Keratinocyte (primary cell): ENCODE measurements at regions not wholly inside any gene's neighbourhood (a gene's known extent, or its start where the extent isn't known, plus 50 kb on each side); places are given as distances from the start of the nearest gene placed in this dataset.

Experiments used
- DNase-seq: peaks from one replicate; pipeline ENCODE4 v3.0.0-alpha.2; 2011; ENCODE audit warnings: low read depth, missing footprints, low spot score
- FAIRE-seq: peaks from 2 replicates; lab custom pipeline; 2011; peaks lifted over from hg19 to GRCh38; lab: Jason Lieb, UNC
- H2AFZ ChIP-seq: 2 replicates; pipeline ENCODE4 v1.6.0; 2012; ENCODE audit warnings: low read length, control low read depth, inconsistent platforms; ENCODE audit not compliant: control insufficient read depth
- H3K27ac ChIP-seq: 2 replicates; pipeline ENCODE4 v1.5.1; 2011; ENCODE audit warnings: low read length; ENCODE audit not compliant: control insufficient read depth, insufficient read depth
- H3K27me3 ChIP-seq: 3 replicates; pipeline ENCODE4 v1.6.0; 2011; ENCODE audit warnings: low read length; ENCODE audit not compliant: control insufficient read depth, insufficient read depth; ENCODE audit errors: extremely low read depth
- H3K36me3 ChIP-seq, 2 experiments: 2 replicates in 1 of 2; 3 replicates in 1 of 2; pipeline ENCODE4 v1.5.1; 2011; ENCODE audit warnings: low read length in 2 of 2, mild to moderate bottlenecking in 1 of 2; ENCODE audit not compliant: control insufficient read depth in 2 of 2, insufficient read depth in 2 of 2; ENCODE audit errors: extremely low read depth in 1 of 2
- H3K4me1 ChIP-seq: 3 replicates; pipeline ENCODE4 v1.5.1; 2011; ENCODE audit warnings: low read length; ENCODE audit not compliant: control insufficient read depth, insufficient read depth; ENCODE audit errors: extremely low read depth
- H3K4me2 ChIP-seq: 3 replicates; pipeline ENCODE4 v1.6.0; 2011; ENCODE audit warnings: low read depth, low read length; ENCODE audit not compliant: control insufficient read depth, insufficient read depth; ENCODE audit errors: extremely low read depth
- H3K4me3 ChIP-seq, 3 experiments: fragments of 200-600 bp in 1 of 3; sonication (generic) in 1 of 3; 2 replicates in 2 of 3; 3 replicates in 1 of 3; pipeline ENCODE4 v1.5.1; 2011 to 2016; ENCODE audit warnings: low read length in 3 of 3, mild to moderate bottlenecking in 3 of 3, control low read depth in 2 of 3, inconsistent platforms in 1 of 3, low read depth in 1 of 3, mixed read lengths in 1 of 3, mixed run types in 1 of 3, moderate library complexity in 1 of 3; ENCODE audit not compliant: control insufficient read depth in 2 of 3, insufficient read depth in 2 of 3; ENCODE audit errors: extremely low read depth in 1 of 3
- H3K79me2 ChIP-seq: 2 replicates; pipeline ENCODE4 v1.6.0; 2012; ENCODE audit warnings: low read length; ENCODE audit not compliant: control insufficient read depth, insufficient read depth
- H3K9ac ChIP-seq: 3 replicates; pipeline ENCODE4 v1.6.0; 2011; ENCODE audit warnings: low read length; ENCODE audit not compliant: control insufficient read depth, insufficient read depth; ENCODE audit errors: extremely low read depth
- H3K9me1 ChIP-seq: 3 replicates; pipeline ENCODE4 v1.6.0; 2011; ENCODE audit warnings: low read length; ENCODE audit not compliant: control insufficient read depth, insufficient read depth; ENCODE audit errors: extremely low read depth
- H3K9me3 ChIP-seq: 2 replicates; pipeline ENCODE4 v1.5.1; 2012; ENCODE audit warnings: low read depth, low read length; ENCODE audit not compliant: control insufficient read depth
- H4K20me1 ChIP-seq: 3 replicates; pipeline ENCODE4 v1.6.0; 2011; ENCODE audit warnings: low read length; ENCODE audit not compliant: control insufficient read depth, insufficient read depth; ENCODE audit errors: extremely low read depth
- EZH2 ChIP-seq: IDR thresholded peaks from one replicate; pipeline ENCODE4 v1.6.1; 2012; ENCODE audit warnings: inconsistent platforms, mild to moderate bottlenecking, low read length, moderate library complexity
- dilution Hi-C: fragments of 300-500 bp; cut with MboI; formaldehyde crosslinking; loops from one replicate; pipeline ENCODE4 v1.7.0; 2020; ENCODE audit warnings: low sequenced_read_pairs; ENCODE audit not compliant: extremely low pct_ligation_motif_present
- TF ChIP-seq, protein P1 (sequence below), 3 experiments: IDR thresholded peaks in 1 of 3; conservative IDR thresholded peaks in 1 of 3; optimal IDR thresholded peaks in 1 of 3; 2 replicates in 2 of 3; 3 replicates in 1 of 3; pipeline versions ENCODE3 to v1.5.1; 2011; ENCODE audit warnings: low read length in 3 of 3, mild to moderate bottlenecking in 3 of 3, moderate library complexity in 2 of 3, control low read depth in 1 of 3, inconsistent platforms in 1 of 3; ENCODE audit not compliant: insufficient read depth in 2 of 3; ENCODE audit errors: extremely low read depth in 1 of 3

- Histone ChIP-seq H3K4me2 (no peak overlapping the region), H3K9me3 (no peaks in the 10 kb centered on the region), H3K79me2 (no peaks in the 10 kb centered on the region), H3K9me1 (no peaks in the 10 kb centered on the region), H3K27me3 (no peaks in the 10 kb centered on the region), H2AFZ (no peak overlapping the region), H3K27ac (no peak overlapping the region), H3K4me3 (no peak overlapping the region), H3K9ac (no peak overlapping the region), H3K36me3 (no peaks in the 10 kb centered on the region), H4K20me1 (no peaks in the 10 kb centered on the region), H3K4me1 (no peaks in the 10 kb centered on the region)
- FAIRE-seq (no peak), DNase-seq (no peak)
- dilution Hi-C loops, result loop anchor here (25.0 kb wide), 1 partner anchor 524 kb away; no protein-coding TSS in a partner anchor
- TF ChIP-seq, protein P1, sequence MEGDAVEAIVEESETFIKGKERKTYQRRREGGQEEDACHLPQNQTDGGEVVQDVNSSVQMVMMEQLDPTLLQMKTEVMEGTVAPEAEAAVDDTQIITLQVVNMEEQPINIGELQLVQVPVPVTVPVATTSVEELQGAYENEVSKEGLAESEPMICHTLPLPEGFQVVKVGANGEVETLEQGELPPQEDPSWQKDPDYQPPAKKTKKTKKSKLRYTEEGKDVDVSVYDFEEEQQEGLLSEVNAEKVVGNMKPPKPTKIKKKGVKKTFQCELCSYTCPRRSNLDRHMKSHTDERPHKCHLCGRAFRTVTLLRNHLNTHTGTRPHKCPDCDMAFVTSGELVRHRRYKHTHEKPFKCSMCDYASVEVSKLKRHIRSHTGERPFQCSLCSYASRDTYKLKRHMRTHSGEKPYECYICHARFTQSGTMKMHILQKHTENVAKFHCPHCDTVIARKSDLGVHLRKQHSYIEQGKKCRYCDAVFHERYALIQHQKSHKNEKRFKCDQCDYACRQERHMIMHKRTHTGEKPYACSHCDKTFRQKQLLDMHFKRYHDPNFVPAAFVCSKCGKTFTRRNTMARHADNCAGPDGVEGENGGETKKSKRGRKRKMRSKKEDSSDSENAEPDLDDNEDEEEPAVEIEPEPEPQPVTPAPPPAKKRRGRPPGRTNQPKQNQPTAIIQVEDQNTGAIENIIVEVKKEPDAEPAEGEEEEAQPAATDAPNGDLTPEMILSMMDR (optimal IDR thresholded peaks at IDR 0.05 in 1 of 3, IDR thresholded peaks at IDR 0.05 in 1 of 3, conservative IDR thresholded peaks at IDR 0.05 in 1 of 3; ENCODE audit: extremely low read depth in 1 of 3, insufficient read depth in 2 of 3, low read length in 3 of 3), result no peak
- no peak for TF ChIP-seq EZH2
These were observed 161.7 kb downstream of the RAB38 start for GRCh38 chr11:88013508-88014065.

DNA sequence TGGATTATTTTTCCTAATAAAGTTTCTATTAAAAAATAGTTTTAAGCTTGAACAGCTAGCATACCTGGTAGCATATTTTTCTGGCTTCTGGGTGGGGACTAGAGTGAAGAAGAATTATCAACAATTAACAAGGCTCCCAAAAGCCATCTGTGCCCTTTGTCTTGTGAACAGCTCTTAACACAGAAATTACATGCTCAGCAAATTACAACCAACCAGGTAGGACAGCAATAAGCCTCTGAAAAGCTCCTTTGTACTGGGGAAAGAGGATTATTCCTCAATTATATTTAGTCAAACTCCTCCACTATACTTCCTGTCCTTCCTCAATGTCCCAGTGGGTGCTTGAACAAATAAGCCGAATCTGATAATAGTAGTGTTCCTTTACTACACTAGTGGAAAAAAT, 162.8 kb downstream of the RAB38 start:
- H3K9me3 ChIP-seq, result no peaks in the 10 kb centered on the region
- no peaks in the 10 kb centered on the region for H3K9me1 ChIP-seq
- H4K20me1 ChIP-seq, result no peaks in the 10 kb centered on the region
- no peak for FAIRE-seq
- no peaks in the 10 kb centered on the region for H3K27me3 ChIP-seq
- DNase-seq, result no peak
- no peak overlapping the region for H3K27ac ChIP-seq
- TF ChIP-seq, protein P1 (optimal IDR thresholded peaks at IDR 0.05 in 1 of 3, IDR thresholded peaks at IDR 0.05 in 1 of 3, conservative IDR thresholded peaks at IDR 0.05 in 1 of 3; ENCODE audit: extremely low read depth in 1 of 3, insufficient read depth in 2 of 3, low read length in 3 of 3), result no peak
- TF ChIP-seq EZH2, result no peak
- H3K4me1 ChIP-seq, result no peaks in the 10 kb centered on the region
- H3K4me2 ChIP-seq, result no peak overlapping the region
- no peak overlapping the region for H3K4me3 ChIP-seq
- dilution Hi-C loops, result loop anchor here (25.0 kb wide), 1 partner anchor 525 kb away; no protein-coding TSS in a partner anchor
- no peaks in the 10 kb centered on the region for H3K36me3 ChIP-seq
- no peak overlapping the region for H2AFZ ChIP-seq
- H3K9ac ChIP-seq, result no peak overlapping the region
- H3K79me2 ChIP-seq, result no peaks in the 10 kb centered on the region
